ENCODE measurements at regions not wholly inside any gene's neighbourhood (a gene's known extent, or its start where the extent isn't known, plus 50 kb on each side); places are given as distances from the start of the nearest gene placed in this dataset.

- Histone ChIP-seq H3K9me3 (ENCODE audit: low read length) (no peaks in the 10 kb centered on the region), H3K27ac (ENCODE audit: low read depth, low read length, poor library complexity, severe bottlenecking) (no peak overlapping the region), H4K20me1 (ENCODE audit: insufficient read depth, low read length) (no peaks in the 10 kb centered on the region), H3K9me2 (ENCODE audit: low read depth, low read length) (no peaks in the 10 kb centered on the region), H3K36me3 (ENCODE audit: insufficient read depth, low read length) (no peaks in the 10 kb centered on the region), H3F3A (ENCODE audit: insufficient read depth, low read length) (no peaks in the 10 kb centered on the region), H3K79me2 (ENCODE audit: insufficient read depth, low read length) (no peaks in the 10 kb centered on the region), H3K4me2 (ENCODE audit: low read length) (no peak overlapping the region), H3K27me3 (ENCODE audit: insufficient read depth, low read length) (no peaks in the 10 kb centered on the region), H2AFZ (ENCODE audit: low read length) (no peak overlapping the region), H3K4me3 (ENCODE audit: low read depth, low read length, poor library complexity, severe bottlenecking) (no peak overlapping the region), H3K9ac (ENCODE audit: low read length) (no peak overlapping the region), H3K4me1 (ENCODE audit: insufficient read depth, low read length, severe bottlenecking) (no peaks in the 10 kb centered on the region)
- TF ChIP-seq EZH2 (IDR thresholded peaks at IDR 0.05; ENCODE audit: borderline replicate concordance, low read length) (no peak), CTCF (IDR thresholded peaks at IDR 0.05; ENCODE audit: low read length) (no peak)
Observed at GRCh38 chr6:74745670-74746069, 460.2 kb downstream of the COL12A1 start.

GRCh38 chr6:74742793-74743508 is 462.9 kb downstream of the COL12A1 start:
- Histone ChIP-seq H3K79me2 (ENCODE audit: insufficient read depth, low read length) (no peaks in the 10 kb centered on the region), H3K9me2 (ENCODE audit: low read depth, low read length) (no peaks in the 10 kb centered on the region), H3K27me3 (ENCODE audit: insufficient read depth, low read length) (no peaks in the 10 kb centered on the region), H3K27ac (ENCODE audit: low read depth, low read length, poor library complexity, severe bottlenecking) (no peak overlapping the region), H3K9me3 (ENCODE audit: low read length) (no peaks in the 10 kb centered on the region), H3K9ac (ENCODE audit: low read length) (no peak overlapping the region), H3K4me2 (ENCODE audit: low read length) (no peak overlapping the region), H3F3A (ENCODE audit: insufficient read depth, low read length) (no peaks in the 10 kb centered on the region), H3K36me3 (ENCODE audit: insufficient read depth, low read length) (no peaks in the 10 kb centered on the region), H2AFZ (ENCODE audit: low read length) (no peak overlapping the region), H3K4me1 (ENCODE audit: insufficient read depth, low read length, severe bottlenecking) (no peaks in the 10 kb centered on the region), H3K4me3 (ENCODE audit: low read depth, low read length, poor library complexity, severe bottlenecking) (no peak overlapping the region), H4K20me1 (ENCODE audit: insufficient read depth, low read length) (no peaks in the 10 kb centered on the region)
- TF ChIP-seq EZH2 (IDR thresholded peaks at IDR 0.05; ENCODE audit: borderline replicate concordance, low read length) (no peak), CTCF (IDR thresholded peaks at IDR 0.05; ENCODE audit: low read length) (no peak)

GRCh38 chr6:74741646-74742045 is 464.2 kb downstream of the COL12A1 start:
- no peaks in the 10 kb centered on the region for H4K20me1 ChIP-seq (ENCODE audit: insufficient read depth, low read length)
- H3K9me2 ChIP-seq (ENCODE audit: low read depth, low read length), result no peaks in the 10 kb centered on the region
- no peaks in the 10 kb centered on the region for H3K27me3 ChIP-seq (ENCODE audit: insufficient read depth, low read length)
- H3K79me2 ChIP-seq (ENCODE audit: insufficient read depth, low read length), result no peaks in the 10 kb centered on the region
- H3K9me3 ChIP-seq (ENCODE audit: low read length), result no peaks in the 10 kb centered on the region
- no peak overlapping the region for H3K4me2 ChIP-seq (ENCODE audit: low read length)
- TF ChIP-seq EZH2 (IDR thresholded peaks at IDR 0.05; ENCODE audit: borderline replicate concordance, low read length) (no peak), CTCF (IDR thresholded peaks at IDR 0.05; ENCODE audit: low read length) (no peak)
- no peaks in the 10 kb centered on the region for H3K4me1 ChIP-seq (ENCODE audit: insufficient read depth, low read length, severe bottlenecking)
- no peaks in the 10 kb centered on the region for H3K36me3 ChIP-seq (ENCODE audit: insufficient read depth, low read length)
- no peaks in the 10 kb centered on the region for H3F3A ChIP-seq (ENCODE audit: insufficient read depth, low read length)
- no peak overlapping the region for H2AFZ ChIP-seq (ENCODE audit: low read length)
- no peak overlapping the region for H3K27ac ChIP-seq (ENCODE audit: low read depth, low read length, poor library complexity, severe bottlenecking)
- no peak overlapping the region for H3K4me3 ChIP-seq (ENCODE audit: low read depth, low read length, poor library complexity, severe bottlenecking)
- H3K9ac ChIP-seq (ENCODE audit: low read length), result no peak overlapping the region
